ENCODE measurements at regions not wholly inside any gene's neighbourhood (a gene's known extent, or its start where the extent isn't known, plus 50 kb on each side); places are given as distances from the start of the nearest gene placed in this dataset.

DNA sequence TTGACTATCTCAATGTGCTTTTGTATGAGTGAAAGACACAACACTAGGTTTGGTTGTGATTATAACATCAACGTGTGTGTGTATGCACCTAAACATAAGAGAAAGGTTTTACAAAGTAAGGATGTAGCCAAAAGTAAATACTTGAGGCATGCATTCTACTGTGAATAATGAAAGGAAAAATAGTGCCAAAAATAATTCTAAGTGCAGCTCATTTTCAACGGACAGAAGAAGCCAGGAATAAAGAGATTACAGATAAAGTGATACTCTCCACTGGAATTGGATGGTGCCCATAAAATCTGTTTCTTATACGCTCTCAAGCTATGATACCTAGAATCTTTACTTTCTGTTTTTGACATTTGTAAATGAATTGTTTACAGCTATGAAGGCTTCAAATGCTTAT is 135.0 kb upstream of the TMEM72 start:
- no peak for DNase-seq (ENCODE audit: low read depth in 2 of 2)

DNA sequence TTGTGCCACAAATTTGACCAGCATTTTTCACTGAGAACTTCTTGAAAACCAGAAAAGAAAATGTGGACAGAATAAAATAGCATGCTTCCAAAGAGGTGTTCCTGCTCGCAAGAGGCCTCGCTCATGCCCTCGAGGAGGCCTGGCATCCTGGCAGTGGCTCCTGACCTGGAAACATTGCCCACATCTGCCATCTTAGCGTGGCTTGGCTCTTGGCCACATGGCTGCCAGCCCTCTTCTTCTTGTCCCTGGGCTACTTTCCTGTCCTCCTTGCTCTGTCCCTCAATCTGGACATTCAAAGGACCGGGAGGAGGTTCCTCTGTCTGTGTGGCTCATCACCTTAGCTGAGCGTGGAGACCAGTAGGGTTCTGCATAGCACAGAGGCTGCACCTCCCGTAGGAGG is 131.6 kb upstream of the TMEM72 start:
- no peak for DNase-seq (ENCODE audit: low read depth in 2 of 2)

DNA sequence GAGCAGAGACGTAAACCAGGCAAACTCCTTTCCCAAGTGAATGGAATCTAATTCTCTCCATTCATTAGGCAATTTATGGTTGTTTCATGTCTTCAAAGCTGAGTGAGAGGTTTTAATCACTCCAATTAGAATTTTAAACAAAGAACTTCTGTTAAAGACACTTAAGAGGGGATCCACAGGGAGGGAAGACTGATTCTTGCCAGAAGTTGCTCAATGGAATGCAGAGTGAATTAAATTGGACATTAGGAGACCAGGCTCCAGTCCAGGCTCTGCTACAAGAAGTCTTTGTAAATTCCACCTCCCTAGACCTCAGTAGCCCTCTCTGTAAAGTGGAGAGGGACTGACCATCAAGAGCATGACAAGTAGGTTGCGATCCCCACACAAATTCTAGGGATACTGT is 130.7 kb upstream of the TMEM72 start:
- no peak for DNase-seq (ENCODE audit: low read depth in 2 of 2)

DNA sequence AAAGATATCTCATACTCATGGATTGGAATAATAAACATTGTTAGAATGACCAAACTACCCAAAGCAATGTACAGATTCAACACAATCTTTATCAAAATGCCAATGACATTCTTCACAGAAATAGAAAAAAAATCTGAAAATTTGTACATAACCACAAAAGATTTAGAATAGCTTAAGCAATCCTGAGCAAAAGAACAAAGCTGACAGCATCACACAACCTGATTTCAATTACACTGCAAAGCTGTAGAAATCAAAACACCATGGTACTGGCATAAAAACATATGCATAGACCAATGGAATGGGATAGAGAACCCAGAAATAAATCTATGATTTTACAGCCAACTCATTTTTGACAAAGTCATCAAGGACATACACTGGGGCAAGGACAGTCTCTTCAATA is 130.0 kb upstream of the TMEM72 start:
- DNase-seq (ENCODE audit: low read depth in 2 of 2) = no peak

DNA sequence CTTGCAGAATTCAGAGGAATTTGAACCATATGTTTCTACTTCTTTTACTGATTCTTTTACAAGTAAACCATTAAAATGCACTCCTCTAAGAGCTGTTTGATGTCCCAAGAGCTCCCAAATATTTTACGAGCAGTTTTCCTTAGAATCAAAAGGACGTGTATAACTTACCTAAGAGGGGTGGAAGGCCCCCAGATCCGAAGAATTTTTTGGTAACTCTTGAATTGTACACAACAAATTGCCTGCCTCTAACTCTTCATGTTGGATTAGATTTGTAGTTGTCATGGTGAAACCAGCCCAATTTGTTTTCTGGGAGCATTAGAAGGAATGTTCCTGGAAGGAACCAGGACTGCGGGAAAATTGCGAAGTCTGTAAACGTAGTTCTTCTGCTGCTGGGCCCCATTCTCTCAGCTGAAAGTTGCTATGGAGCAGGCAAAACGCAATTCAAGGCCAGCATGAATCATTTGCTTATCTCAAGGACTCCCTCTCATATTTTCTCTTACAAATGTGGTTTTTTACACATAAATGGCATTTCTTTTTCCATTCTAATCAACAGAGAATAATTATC is 124.8 kb upstream of the TMEM72 start:
- DNase-seq (ENCODE audit: low read depth in 2 of 2) = no peak

DNA sequence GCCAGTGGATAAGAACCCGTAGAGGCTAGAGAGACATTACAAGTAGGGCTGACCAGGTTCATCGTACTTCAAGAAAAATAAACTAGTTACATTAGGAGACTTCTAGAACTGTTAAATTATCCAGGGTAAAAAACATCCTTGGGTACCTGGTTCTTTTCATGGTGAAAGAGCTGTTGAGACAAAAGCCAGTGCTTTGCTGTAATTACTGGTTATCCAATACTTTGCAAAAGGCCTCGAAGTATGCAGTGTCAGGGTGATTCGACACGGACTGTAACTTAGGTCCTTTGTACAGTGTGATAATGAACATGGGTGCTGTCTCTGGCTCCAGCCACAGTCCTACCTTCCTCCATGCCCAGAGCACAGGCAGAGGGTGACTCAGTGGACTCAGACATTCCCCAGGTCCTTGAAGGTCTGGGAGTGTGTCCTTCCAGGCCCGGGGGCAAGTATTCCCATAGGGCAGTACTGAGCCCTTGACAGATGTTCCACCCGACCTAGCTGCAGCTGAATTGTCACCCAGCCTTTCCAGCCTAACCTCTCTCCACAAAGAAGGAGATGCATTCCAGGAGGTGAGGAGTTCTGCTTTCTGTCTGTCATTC is 123.6 kb upstream of the TMEM72 start:
- no peak for DNase-seq (ENCODE audit: low read depth in 2 of 2)

DNA sequence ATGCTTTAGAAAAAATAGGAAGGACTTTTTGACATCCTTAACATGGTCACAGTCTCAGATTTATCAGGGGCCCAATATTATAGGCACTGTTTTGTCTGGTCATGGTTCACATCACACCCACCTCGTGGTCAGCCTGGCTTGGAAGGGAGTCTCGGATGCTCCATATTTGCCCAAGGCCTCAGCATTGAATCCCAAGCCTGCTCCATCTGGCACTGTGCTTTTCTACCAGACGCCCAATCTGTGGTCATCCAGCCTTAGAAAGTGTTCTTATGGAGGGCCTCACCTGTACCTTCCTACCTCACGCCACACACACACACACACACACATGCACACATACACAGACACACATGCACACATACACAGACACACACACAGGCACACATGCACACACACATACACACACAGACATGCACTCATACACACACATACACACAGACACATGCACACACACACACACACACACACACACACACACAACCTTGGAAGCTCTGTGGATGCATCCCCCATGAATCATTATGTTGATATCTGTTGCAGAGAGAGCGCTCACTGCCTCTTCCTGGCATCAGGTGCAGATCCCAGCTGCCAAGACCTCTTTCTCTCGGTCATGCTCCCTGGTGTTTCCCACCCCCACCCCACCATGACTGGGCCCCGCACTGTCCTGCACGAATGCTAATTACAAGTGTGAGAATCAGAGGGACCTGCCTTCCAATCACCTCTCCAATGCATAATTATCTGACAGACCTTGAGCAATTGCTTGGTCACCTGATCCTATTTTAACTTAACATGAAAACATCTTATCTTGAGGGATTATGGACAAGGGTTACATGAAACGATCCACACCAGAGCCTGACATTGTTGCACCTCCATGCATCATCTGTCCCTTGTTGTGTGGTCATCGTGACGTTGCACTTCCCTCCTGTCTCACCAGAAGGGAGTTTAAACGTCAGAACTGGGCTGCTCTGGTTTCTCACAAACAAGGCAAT is 122.7 kb upstream of the TMEM72 start:
- DNase-seq (ENCODE audit: low read depth in 2 of 2) = no peak

DNA sequence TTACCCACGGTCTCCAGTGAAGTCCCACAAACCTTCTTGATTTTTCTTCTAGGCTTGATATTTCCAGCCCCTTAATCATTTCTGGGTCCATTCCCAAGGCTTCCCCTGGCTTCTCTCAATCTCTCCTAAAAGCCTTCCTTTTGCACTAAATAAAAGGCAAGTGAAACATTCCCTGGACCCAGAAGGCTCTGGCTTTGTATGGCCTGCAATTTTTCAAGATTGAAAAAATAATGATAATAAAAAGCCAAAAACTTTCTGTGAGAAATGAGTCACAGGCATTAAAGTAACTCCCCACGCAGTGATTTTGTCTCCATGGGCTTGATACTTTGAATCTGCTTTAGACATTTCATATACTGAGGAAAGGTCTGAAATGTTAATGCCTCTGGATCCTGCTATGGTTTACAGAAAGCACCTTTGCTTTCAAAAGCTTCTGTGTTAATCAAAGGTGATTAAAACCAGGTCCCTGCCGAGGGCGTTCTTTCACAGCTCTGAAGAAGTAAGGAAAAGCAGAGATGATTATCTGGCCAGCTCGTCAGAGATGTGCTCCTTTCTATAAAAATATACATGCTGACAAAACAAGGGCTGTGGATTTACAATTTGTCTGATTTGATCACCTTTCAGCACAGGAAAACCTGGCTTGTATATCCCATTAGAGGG is 118.9 kb upstream of the TMEM72 start:
- no peak for DNase-seq (ENCODE audit: low read depth in 2 of 2)

DNA sequence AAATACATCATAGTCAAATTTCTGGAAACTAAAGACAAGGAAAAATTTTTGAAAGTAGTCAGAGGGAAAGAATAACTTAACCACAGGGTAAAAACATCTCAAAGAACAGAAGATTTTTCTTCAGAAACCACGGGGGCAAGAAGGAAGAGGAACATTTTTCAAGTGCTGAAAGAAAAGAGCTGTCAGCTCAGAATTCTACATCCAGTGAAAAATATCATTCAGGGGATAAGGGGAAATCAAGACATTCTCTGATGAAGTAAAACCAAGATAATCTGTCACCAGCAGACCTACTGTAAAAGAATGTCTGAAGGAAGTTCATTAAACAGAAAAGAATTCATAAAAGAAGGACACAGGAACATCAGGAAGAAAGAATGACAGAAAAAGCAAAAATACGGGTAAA is 111.2 kb upstream of the TMEM72 start:
- DNase-seq (ENCODE audit: low read depth in 2 of 2) = no peak

DNA sequence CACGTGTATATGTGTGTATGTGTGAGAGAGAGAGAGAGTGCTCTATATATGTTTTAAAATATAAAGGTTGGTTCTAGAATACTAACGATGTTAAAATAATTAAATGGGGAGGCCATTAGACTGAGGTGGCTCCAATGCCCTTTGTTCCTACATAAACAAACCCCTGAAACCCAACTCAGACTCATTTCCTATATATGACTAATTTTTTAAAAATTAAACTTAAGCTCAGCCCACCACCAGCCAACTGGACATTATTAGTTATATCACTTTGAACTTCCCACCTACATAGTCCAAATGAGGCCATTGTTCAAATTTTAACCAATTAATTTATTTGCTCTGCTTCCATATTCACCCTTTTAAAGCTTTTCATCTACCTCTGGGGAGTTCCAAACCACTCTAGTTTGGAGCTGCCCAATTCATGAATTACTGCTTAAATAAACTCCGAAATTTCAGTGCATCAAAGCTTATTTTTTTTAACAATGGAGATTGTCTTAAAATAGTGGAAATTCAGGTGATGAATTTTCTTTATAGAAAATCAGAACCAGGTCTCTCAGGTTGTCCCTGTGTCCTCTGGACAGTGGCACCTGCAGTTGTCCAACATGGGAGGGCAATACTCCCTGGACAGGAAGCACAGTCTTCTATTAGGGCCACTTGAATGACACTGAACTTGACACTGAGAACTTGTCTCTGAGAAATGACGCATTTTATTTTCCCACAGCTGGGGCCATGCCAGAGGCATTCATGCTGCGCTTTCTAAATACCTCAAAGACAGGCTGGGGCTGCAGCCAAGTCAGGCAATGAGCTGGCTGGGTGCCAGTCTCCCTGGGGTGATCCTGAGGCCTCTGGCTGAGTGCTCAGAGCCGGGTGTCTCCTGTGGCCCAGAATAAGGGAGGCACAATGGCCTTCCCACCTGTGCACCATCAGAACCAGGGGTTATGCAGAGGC is 109.5 kb upstream of the TMEM72 start:
- no peak for DNase-seq (ENCODE audit: low read depth in 2 of 2)

DNA sequence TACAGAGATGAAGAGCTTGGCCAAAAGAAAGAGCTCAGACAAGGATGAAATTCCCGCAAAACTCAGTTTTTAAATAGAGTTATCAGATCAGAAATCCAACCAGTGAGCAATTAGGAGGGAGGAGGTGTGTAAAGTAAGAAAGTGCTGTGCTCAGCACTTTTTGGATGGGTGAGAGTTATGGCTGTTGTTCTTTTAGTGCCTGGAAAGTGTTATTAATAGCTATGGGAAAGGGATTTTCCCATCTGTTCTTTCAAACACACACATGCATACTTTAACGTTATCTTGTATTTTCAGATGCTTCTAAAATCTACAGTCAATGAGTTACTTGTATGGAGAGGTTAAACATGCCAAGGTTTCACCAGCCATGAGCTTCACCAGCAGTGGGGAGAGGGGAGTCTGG is 107.3 kb upstream of the TMEM72 start:
- DNase-seq (ENCODE audit: low read depth in 2 of 2) = no peak

DNA sequence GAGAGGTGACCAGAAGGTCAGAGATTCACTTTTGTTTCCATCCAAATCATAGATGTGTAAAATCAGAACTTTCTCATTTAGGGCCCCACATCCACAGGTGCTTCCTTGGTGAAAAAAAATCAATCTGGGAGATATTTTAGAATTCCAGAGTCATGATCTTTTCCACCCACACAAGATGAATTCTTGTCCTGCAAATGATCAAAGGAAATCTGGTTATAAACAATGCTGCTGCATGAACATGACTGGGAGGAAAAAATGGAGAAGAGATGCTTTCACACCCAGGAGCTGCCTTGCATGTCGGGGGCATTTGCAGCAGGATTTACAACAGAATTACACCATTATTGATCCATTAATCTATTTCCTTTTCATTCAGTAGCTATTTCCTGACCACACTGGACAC is 106.5 kb upstream of the TMEM72 start:
- no peak for DNase-seq (ENCODE audit: low read depth in 2 of 2)

DNA sequence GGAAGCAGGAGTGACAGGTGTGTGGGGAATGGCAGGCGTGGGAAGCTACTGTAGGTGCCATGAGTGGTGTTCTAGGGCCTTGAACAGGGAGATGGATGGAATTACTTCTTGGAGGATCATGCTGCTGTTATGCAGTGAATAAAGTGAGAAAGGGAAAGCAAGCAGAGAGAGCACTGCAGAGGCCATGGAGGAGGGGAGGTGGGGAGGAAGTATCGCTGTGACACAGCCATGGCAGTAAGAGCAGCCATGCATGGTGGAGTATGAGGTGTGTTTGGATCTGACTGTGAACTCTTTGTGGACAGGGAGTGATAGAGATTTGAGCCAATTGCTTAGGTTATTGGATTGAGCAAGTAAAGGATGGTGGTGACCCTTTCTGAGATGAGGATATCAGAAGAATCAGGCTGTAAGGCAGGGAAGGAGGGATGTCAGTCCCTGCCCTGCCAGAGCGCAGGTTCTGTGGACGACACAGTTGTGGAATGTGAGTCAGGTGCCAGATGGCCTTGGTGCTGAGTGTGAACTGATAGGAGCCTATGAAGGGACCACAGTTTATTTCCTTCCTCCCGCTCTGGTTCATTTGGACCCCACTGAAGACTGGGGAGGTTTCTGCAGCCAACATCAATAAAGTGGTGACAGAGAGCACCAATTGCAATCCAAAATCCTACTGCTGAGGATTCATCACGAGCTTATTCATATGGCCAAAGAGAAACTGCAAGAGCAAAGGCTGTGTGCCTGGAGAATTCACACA is 105.5 kb upstream of the TMEM72 start:
- DNase-seq (ENCODE audit: low read depth in 2 of 2) = no peak

DNA sequence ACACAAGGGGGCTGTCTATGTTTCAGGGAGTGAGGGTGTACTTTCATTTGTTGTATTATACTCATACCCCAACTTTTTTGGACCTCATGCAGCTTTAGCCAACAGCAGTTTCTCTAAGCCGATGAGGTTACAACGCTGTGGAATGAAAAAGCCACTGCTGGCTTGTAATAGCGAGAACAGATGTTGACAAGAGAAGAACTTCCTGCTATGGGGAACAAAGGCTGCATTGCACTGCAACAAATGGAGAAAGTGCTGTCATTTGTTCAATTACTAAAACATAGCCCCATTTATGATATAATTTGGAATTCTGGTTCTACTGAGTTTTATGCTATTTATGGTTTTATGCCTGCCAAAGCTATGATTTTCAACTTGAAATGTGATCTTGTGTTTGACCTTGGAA is 104.2 kb upstream of the TMEM72 start:
- DNase-seq (ENCODE audit: low read depth in 2 of 2) = no peak

DNA sequence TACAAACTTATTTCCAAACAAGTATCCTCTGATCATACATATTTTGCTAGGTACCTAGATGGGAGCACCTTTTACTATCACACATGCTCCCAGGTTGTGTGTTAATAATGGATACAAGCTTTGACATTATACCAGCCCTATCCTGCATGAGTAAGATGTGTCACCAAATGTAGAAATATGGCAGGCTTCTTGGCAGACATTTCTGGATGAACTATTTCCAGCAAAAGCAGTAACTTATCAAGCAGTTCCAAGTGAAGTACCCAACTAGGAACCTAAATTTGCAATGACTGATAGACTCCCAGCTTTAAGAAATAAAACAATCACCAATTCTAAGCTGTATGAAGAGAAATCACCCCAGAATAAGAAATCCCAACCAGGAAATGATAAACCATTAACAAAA is 103.7 kb upstream of the TMEM72 start:
- no peak for DNase-seq (ENCODE audit: low read depth in 2 of 2)

DNA sequence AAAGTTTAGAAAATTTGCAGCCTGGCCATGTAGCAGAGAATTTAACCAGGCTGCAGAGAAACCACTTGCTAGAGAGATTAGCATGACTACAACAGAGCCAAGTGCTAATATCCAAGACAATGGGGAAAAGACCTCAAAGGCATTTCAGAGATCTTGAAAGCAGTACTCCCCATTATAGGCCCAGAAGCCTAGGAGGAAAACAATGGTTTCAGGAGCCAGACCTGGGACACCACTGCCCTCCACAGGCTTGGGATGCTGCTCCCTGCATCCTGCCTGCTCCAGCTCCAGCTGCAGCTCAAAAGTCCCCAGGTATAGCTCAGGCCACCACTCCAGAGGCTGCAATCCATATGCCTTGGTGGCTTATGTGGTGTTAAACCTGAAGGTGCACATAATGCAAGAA is 101.5 kb upstream of the TMEM72 start:
- DNase-seq (ENCODE audit: low read depth in 2 of 2) = no peak

DNA sequence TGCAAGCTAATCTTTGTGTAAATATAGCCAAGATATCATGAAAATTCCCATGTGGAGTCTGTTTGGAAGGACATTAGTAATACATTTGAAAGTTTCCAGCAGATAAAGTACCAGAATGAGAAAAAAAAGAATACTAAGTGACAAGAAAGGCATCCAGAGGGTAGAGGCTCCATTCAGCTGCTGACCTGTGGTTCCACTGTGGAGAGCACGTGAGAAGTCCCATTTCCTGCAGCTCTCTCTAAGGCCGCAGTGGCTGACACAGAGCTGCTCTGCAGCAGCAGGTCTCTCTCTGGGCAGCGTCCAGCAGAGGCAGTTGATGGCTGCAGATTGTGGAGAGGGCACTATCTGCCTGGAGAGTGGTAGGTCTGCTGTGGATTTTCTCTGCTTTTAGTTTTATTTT is 100.1 kb upstream of the TMEM72 start:
- DNase-seq (ENCODE audit: low read depth in 2 of 2) = no peak

DNA sequence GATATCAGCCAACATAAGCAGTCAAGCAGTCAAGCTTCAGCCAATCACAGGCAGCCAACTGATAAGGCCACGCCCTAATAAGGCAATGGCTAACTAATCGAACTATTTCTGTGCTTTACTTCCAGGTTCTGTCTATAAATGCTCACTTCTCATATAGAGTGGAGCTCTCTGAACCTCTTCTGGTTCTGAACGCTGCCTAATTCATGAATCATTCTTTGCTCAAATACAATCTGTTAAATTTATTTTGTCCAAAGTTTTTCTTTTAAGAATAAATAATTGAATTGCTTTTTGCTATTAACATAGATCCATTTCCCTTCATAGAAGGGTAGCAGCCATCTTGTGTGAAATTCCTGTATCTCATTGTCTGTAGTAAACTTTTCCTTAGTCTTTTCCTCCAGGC is 97.9 kb upstream of the TMEM72 start:
- DNase-seq (ENCODE audit: low read depth in 2 of 2) = no peak

DNA sequence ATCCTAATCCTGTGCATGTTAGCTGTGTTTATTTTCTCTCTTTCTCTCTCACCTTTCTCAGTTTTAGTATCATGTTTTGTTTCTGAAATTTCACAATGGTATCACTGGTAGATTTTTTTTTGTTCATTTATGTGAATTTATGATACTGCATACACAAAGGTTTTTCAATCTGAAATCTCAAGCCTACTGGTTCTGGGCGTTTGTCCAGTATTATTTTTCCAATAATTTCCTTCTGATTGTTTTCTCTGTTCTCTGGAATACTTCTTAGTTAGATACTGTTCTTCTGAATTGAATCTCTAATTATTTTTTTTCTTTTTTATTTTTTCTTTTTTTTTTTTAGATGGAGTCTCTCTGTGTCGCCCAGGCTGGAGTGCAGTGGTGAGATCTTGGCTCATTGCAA is 96.2 kb upstream of the TMEM72 start:
- DNase-seq (ENCODE audit: low read depth in 2 of 2) = no peak

DNA sequence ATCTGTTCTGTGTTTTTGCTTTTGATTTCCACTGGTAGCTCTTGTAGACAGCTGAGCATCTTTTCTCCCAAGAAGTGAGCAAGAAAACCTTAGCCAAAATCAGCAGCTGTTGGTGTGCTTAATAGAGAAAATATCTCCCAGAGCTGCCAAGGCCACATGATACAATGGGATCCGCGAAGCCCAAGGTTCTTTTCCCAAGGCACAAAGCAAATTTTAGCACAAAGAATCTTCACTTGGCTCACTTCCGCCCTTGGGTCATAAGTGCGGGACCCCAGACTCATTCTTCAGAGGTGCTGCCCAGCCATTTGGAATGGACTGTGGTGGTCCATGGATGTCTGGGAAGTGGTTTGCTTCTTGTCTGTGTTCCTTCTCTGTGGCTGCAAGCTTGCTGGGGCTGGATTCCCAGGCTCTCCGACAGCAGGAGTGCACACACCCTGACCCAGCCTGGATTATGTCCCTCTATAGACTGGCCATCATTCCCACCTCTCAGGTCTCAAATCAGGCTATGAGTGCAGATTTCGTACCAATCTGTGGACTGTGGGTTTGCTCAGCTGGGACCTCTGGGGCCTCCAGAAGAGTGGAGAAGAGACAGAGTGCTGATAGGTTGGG is 93.0 kb upstream of the TMEM72 start:
- no peak for DNase-seq (ENCODE audit: low read depth in 2 of 2)

All from stimulated activated CD8-positive, alpha-beta memory T cell treated with anti-CD3 and anti-CD28 coated beads, Interleukin-15, amount 100 ng/mL, for 48 hours (primary cell).